ENCODE measurements at regions not wholly inside any gene's neighbourhood (a gene's known extent, or its start where the extent isn't known, plus 50 kb on each side); places are given as distances from the start of the nearest gene placed in this dataset.
"Not testable (repeated sequence)": the region's sequence is repeated elsewhere in the genome, so short reads cannot be mapped to it uniquely, and the experiment has no call there.

- DNase-seq, result not testable (repeated sequence)
Observed at GRCh38 chr14:86775896-86776295, 1217.1 kb downstream of the GALC start.

GRCh38 chr14:86774916-86775315, 1218.1 kb downstream of the GALC start:
- no peak for DNase-seq

- no peak for DNase-seq
Observed at GRCh38 chr14:86772075-86772474, 1220.9 kb downstream of the GALC start.

- DNase-seq, result no peak
Observed at GRCh38 chr14:86770186-86770585, 1222.8 kb downstream of the GALC start.

GRCh38 chr14:86766469-86766868, 1226.5 kb downstream of the GALC start:
- DNase-seq, result no peak

GRCh38 chr14:86761611-86762010, 1231.4 kb downstream of the GALC start:
- no peak for DNase-seq

- no peak for DNase-seq
Observed at GRCh38 chr14:86756521-86757190, 1226.7 kb downstream of the FLRT2 start.

GRCh38 chr14:86750488-86750887, 1220.5 kb downstream of the FLRT2 start:
- DNase-seq, result not testable (repeated sequence)

- DNase-seq, result no peak
Observed at GRCh38 chr14:86739761-86740160, 1209.8 kb downstream of the FLRT2 start.

- DNase-seq, result not testable (repeated sequence)
Observed at GRCh38 chr14:86731427-86731826, 1201.5 kb downstream of the FLRT2 start.

- no peak for DNase-seq
Observed at GRCh38 chr14:86723254-86723624, 1193.3 kb downstream of the FLRT2 start.

- DNase-seq, result no peak
Observed at GRCh38 chr14:86722612-86723253, 1192.8 kb downstream of the FLRT2 start.

GRCh38 chr14:86714575-86714974, 1184.6 kb downstream of the FLRT2 start:
- DNase-seq, result no peak

- DNase-seq, result no peak
Observed at GRCh38 chr14:86714153-86714552, 1184.2 kb downstream of the FLRT2 start.

- DNase-seq, result no peak
Observed at GRCh38 chr14:86712727-86713126, 1182.8 kb downstream of the FLRT2 start.

- no peak for DNase-seq
Observed at GRCh38 chr14:86712176-86712575, 1182.2 kb downstream of the FLRT2 start.

- DNase-seq, result no peak
Observed at GRCh38 chr14:86708846-86709339, 1178.9 kb downstream of the FLRT2 start.

- no peak for DNase-seq
Observed at GRCh38 chr14:86707071-86707470, 1177.1 kb downstream of the FLRT2 start.

- DNase-seq, result no peak
Observed at GRCh38 chr14:86683561-86683960, 1153.6 kb downstream of the FLRT2 start.

- no peak for DNase-seq
Observed at GRCh38 chr14:86675059-86675458, 1145.1 kb downstream of the FLRT2 start.

- no peak for DNase-seq
Observed at GRCh38 chr14:86673523-86673969, 1143.6 kb downstream of the FLRT2 start.

- no peak for DNase-seq
Observed at GRCh38 chr14:86672080-86672479, 1142.1 kb downstream of the FLRT2 start.

GRCh38 chr14:86665975-86666374, 1136.0 kb downstream of the FLRT2 start:
- no peak for DNase-seq

- DNase-seq, result no peak
Observed at GRCh38 chr14:86662334-86662733, 1132.4 kb downstream of the FLRT2 start.

Data from CD4-positive, alpha-beta T cell treated with Interleukin-15 for 1 hour (primary cell).